Liver (tissue), 8 donors: ENCODE measurements at regions not wholly inside any gene's neighbourhood (a gene's known extent, or its start where the extent isn't known, plus 50 kb on each side); places are given as distances from the start of the nearest gene placed in this dataset.

Experiments
- DNase-seq: peaks from one replicate; pipeline ENCODE4 v3.0.0-alpha.2; 2017; ENCODE audit warnings: low spot score
- H3K27ac ChIP-seq, 2 donors: one replicate each; pipeline ENCODE4 v1.7.0; 2013; ENCODE audit warnings: inconsistent platforms in 2 of 2, low read length in 2 of 2, control low read depth in 1 of 2, low read depth in 1 of 2, mild to moderate bottlenecking in 1 of 2
- H3K27me3 ChIP-seq, 4 donors: one replicate each; pipeline versions ENCODE4 v1.6.1 to v1.7.0; 2013; ENCODE audit warnings: low read length in 3 of 4, inconsistent platforms in 1 of 4, mild to moderate bottlenecking in 1 of 4, moderate library complexity in 1 of 4; ENCODE audit not compliant: control insufficient read depth in 4 of 4, insufficient read depth in 4 of 4
- H3K36me3 ChIP-seq, 4 donors: one replicate each; pipeline versions ENCODE4 v1.6.1 to v1.7.0; 2013; ENCODE audit warnings: low read length in 3 of 4, mild to moderate bottlenecking in 3 of 4, low read depth in 1 of 4, moderate library complexity in 1 of 4; ENCODE audit not compliant: control insufficient read depth in 4 of 4, insufficient read depth in 3 of 4
- H3K4me1 ChIP-seq, 4 donors: one replicate each; pipeline versions ENCODE4 v1.6.1 to v1.7.0; 2013; ENCODE audit warnings: low read length in 3 of 4, mild to moderate bottlenecking in 3 of 4, moderate library complexity in 1 of 4; ENCODE audit not compliant: control insufficient read depth in 4 of 4, insufficient read depth in 4 of 4
- H3K4me3 ChIP-seq, 3 donors: one replicate each; pipeline versions ENCODE4 v1.6.1 to v1.7.0; 2013; ENCODE audit warnings: low read length in 3 of 3, control low read depth in 1 of 3, low read depth in 1 of 3, mild to moderate bottlenecking in 1 of 3
- H3K9ac ChIP-seq, 2 donors: one replicate each; pipeline ENCODE4 v1.7.0; 2013; ENCODE audit warnings: low read length in 2 of 2, mild to moderate bottlenecking in 2 of 2, moderate library complexity in 2 of 2, control low read depth in 1 of 2, low read depth in 1 of 2
- H3K9me3 ChIP-seq, 4 donors: one replicate each; pipeline versions ENCODE4 v1.6.1 to v1.7.0; 2013; ENCODE audit warnings: low read length in 3 of 4; ENCODE audit not compliant: control insufficient read depth in 4 of 4
- EGR1 ChIP-seq, 2 donors: IDR thresholded peaks; 2 replicates each; pipeline ENCODE4 v1.6.1; 2016 to 2018; ENCODE audit warnings: antibody characterized with exemption in 2 of 2, low read depth in 2 of 2
- FOXA1 ChIP-seq: IDR thresholded peaks from 2 replicates; pipeline ENCODE4 v1.6.1; 2016; ENCODE audit warnings: antibody characterized with exemption
- FOXA2 ChIP-seq: IDR thresholded peaks from 2 replicates; pipeline ENCODE4 v1.6.1; 2016; ENCODE audit warnings: antibody characterized with exemption
- GABPA ChIP-seq, 2 donors: IDR thresholded peaks in 1 of 2; conservative IDR thresholded peaks in 1 of 2; 2 replicates each; pipeline ENCODE4 v1.6.1; 2016; ENCODE audit warnings: antibody characterized with exemption in 2 of 2, mild to moderate bottlenecking in 1 of 2, moderate library complexity in 1 of 2
- HNF4A ChIP-seq, 2 donors: conservative IDR thresholded peaks; 2 replicates each; pipeline ENCODE4 v1.6.1; 2016; ENCODE audit warnings: antibody characterized with exemption in 2 of 2, mild to moderate bottlenecking in 2 of 2
- HNF4G ChIP-seq: IDR thresholded peaks from 2 replicates; pipeline ENCODE4 v1.6.1; 2016; ENCODE audit warnings: antibody characterized with exemption
- JUND ChIP-seq, 2 donors: IDR thresholded peaks; 2 replicates each; pipeline ENCODE4 v1.6.1; 2016; ENCODE audit warnings: antibody characterized with exemption in 2 of 2
- NR2F2 ChIP-seq: IDR thresholded peaks from 2 replicates; pipeline ENCODE4 v1.6.1; 2016; ENCODE audit warnings: antibody characterized with exemption
- RAD21 ChIP-seq, 2 donors: IDR thresholded peaks; 2 replicates each; pipeline ENCODE4 v1.6.1; 2016; ENCODE audit warnings: antibody characterized with exemption in 2 of 2, mild to moderate bottlenecking in 2 of 2
- RXRA ChIP-seq, 2 donors: IDR thresholded peaks; 2 replicates each; pipeline ENCODE4 v1.6.1; 2017 to 2018; ENCODE audit warnings: antibody characterized with exemption in 2 of 2, mild to moderate bottlenecking in 1 of 2
- SP1 ChIP-seq: IDR thresholded peaks from 2 replicates; pipeline ENCODE4 v1.6.1; 2018; ENCODE audit warnings: antibody characterized with exemption, mild to moderate bottlenecking
- TAF1 ChIP-seq: conservative IDR thresholded peaks from 2 replicates; pipeline ENCODE4 v1.6.1; 2016; ENCODE audit warnings: antibody characterized with exemption, mild to moderate bottlenecking
- YY1 ChIP-seq: IDR thresholded peaks from 2 replicates; pipeline ENCODE4 v1.6.1; 2016; ENCODE audit warnings: antibody characterized with exemption, mild to moderate bottlenecking
- WGBS: extraction: QIAGEN DNeasy Blood & Tissue Kit; methylation state at CpG from one replicate; pipeline ENCODE4 v1.1.7; 2013; 5-methylcytosine and 5-hydroxymethylcytosine counted together
- TF ChIP-seq, protein P1 (sequence below): IDR thresholded peaks from 2 replicates; pipeline ENCODE4 v1.6.1; 2016; ENCODE audit warnings: antibody characterized with exemption
- TF ChIP-seq, protein P2 (sequence below): IDR thresholded peaks from 2 replicates; pipeline ENCODE4 v1.6.1; 2016; ENCODE audit warnings: antibody characterized with exemption
- TF ChIP-seq, protein P3 (sequence below): fragments of 150-350 bp; IDR thresholded peaks from 2 replicates; pipeline ENCODE4 v1.5.1; 2017; ENCODE audit warnings: improper control_type of control experiment, low read depth, low read length; ENCODE audit not compliant: missing input control
- TF ChIP-seq, protein P4 (sequence below): IDR thresholded peaks from 2 replicates; pipeline ENCODE4 v1.6.1; 2016; ENCODE audit warnings: antibody characterized with exemption
- TF ChIP-seq, protein P5 (sequence below): IDR thresholded peaks from 2 replicates; pipeline ENCODE4 v1.6.1; 2016; ENCODE audit warnings: antibody characterized with exemption, mild to moderate bottlenecking
- donor health status: healthy.
- donor health status: healthy.
- donor health status: healthy.
- donor health status: healthy.
- donor health status: healthy.

DNA sequence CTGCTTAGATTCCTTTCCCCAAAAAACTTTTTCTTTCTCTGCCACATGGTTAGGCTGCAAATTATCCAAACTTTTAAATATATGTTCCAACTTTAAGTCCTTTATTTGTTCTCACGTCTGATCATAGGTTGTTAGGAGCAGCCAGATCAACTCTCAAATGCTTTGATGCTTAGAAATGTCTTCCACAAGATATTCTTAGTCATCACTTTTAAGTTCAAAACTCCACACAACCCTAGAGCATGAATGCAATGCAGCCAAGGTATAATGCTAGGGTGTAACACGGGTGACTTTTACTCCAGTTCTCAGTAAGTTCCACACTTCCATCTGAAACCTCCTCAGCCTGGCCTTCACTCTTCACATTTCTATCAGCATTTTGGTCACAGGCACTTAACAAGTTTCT lies 987.5 kb downstream of the DCDC2C start:
- 75% methylated on average over 2 of the region's 2 CpGs for WGBS
- H3K9me3 ChIP-seq: no peaks in the 10 kb centered on the region
- no peak overlapping the region for H3K27ac ChIP-seq
- no peaks in the 10 kb centered on the region for H3K27me3 ChIP-seq
- H3K4me1 ChIP-seq: no peaks in the 10 kb centered on the region
- H3K4me3 ChIP-seq: no peak overlapping the region
- H3K9ac ChIP-seq: no peak overlapping the region
- H3K36me3 ChIP-seq: no peaks in the 10 kb centered on the region
- no peak for DNase-seq
- TF ChIP-seq FOXA2 (no peak), RXRA (IDR thresholded peaks at IDR 0.05) (no peak), HNF4A (conservative IDR thresholded peaks at IDR 0.05) (no peak), RAD21 (IDR thresholded peaks at IDR 0.05) (no peak), FOXA1 (no peak), JUND (IDR thresholded peaks at IDR 0.05) (no peak), YY1 (no peak), TAF1 (no peak), SP1 (no peak), HNF4G (no peak), EGR1 (IDR thresholded peaks at IDR 0.05; ENCODE audit: low read depth in 2 of 2) (no peak), NR2F2 (no peak), GABPA (IDR thresholded peaks at IDR 0.05 in 1 of 2, conservative IDR thresholded peaks at IDR 0.05 in 1 of 2) (no peak)
- TF ChIP-seq, protein P1, sequence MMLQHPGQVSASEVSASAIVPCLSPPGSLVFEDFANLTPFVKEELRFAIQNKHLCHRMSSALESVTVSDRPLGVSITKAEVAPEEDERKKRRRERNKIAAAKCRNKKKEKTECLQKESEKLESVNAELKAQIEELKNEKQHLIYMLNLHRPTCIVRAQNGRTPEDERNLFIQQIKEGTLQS: no peak
- TF ChIP-seq, protein P2, sequence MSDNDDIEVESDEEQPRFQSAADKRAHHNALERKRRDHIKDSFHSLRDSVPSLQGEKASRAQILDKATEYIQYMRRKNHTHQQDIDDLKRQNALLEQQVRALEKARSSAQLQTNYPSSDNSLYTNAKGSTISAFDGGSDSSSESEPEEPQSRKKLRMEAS: no peak
- TF ChIP-seq, protein P3, sequence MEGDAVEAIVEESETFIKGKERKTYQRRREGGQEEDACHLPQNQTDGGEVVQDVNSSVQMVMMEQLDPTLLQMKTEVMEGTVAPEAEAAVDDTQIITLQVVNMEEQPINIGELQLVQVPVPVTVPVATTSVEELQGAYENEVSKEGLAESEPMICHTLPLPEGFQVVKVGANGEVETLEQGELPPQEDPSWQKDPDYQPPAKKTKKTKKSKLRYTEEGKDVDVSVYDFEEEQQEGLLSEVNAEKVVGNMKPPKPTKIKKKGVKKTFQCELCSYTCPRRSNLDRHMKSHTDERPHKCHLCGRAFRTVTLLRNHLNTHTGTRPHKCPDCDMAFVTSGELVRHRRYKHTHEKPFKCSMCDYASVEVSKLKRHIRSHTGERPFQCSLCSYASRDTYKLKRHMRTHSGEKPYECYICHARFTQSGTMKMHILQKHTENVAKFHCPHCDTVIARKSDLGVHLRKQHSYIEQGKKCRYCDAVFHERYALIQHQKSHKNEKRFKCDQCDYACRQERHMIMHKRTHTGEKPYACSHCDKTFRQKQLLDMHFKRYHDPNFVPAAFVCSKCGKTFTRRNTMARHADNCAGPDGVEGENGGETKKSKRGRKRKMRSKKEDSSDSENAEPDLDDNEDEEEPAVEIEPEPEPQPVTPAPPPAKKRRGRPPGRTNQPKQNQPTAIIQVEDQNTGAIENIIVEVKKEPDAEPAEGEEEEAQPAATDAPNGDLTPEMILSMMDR: no peak
- TF ChIP-seq, protein P4, sequence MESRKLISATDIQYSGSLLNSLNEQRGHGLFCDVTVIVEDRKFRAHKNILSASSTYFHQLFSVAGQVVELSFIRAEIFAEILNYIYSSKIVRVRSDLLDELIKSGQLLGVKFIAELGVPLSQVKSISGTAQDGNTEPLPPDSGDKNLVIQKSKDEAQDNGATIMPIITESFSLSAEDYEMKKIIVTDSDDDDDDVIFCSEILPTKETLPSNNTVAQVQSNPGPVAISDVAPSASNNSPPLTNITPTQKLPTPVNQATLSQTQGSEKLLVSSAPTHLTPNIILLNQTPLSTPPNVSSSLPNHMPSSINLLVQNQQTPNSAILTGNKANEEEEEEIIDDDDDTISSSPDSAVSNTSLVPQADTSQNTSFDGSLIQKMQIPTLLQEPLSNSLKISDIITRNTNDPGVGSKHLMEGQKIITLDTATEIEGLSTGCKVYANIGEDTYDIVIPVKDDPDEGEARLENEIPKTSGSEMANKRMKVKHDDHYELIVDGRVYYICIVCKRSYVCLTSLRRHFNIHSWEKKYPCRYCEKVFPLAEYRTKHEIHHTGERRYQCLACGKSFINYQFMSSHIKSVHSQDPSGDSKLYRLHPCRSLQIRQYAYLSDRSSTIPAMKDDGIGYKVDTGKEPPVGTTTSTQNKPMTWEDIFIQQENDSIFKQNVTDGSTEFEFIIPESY: no peak
- TF ChIP-seq, protein P5, sequence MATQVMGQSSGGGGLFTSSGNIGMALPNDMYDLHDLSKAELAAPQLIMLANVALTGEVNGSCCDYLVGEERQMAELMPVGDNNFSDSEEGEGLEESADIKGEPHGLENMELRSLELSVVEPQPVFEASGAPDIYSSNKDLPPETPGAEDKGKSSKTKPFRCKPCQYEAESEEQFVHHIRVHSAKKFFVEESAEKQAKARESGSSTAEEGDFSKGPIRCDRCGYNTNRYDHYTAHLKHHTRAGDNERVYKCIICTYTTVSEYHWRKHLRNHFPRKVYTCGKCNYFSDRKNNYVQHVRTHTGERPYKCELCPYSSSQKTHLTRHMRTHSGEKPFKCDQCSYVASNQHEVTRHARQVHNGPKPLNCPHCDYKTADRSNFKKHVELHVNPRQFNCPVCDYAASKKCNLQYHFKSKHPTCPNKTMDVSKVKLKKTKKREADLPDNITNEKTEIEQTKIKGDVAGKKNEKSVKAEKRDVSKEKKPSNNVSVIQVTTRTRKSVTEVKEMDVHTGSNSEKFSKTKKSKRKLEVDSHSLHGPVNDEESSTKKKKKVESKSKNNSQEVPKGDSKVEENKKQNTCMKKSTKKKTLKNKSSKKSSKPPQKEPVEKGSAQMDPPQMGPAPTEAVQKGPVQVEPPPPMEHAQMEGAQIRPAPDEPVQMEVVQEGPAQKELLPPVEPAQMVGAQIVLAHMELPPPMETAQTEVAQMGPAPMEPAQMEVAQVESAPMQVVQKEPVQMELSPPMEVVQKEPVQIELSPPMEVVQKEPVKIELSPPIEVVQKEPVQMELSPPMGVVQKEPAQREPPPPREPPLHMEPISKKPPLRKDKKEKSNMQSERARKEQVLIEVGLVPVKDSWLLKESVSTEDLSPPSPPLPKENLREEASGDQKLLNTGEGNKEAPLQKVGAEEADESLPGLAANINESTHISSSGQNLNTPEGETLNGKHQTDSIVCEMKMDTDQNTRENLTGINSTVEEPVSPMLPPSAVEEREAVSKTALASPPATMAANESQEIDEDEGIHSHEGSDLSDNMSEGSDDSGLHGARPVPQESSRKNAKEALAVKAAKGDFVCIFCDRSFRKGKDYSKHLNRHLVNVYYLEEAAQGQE: no peak
